T-helper 2 cell treated with Interferon-gamma antibody and Interleukin-4, amounts not matched to agents 5 μg/mL and 100 μg/mL, for 36 hours (primary cell): ENCODE measurements at regions not wholly inside any gene's neighbourhood (a gene's known extent, or its start where the extent isn't known, plus 50 kb on each side); places are given as distances from the start of the nearest gene placed in this dataset.

Experiments
- DNase-seq: peaks from one replicate; pipeline ENCODE4 v3.0.0; 2021; ENCODE audit warnings: low spot score
- H3K27ac Mint-ChIP-seq: one replicate; pipeline ENCODE4 v1.8.0; 2021; ENCODE audit warnings: mild to moderate bottlenecking, mixed read lengths
- H3K27me3 Mint-ChIP-seq: one replicate; pipeline ENCODE4 v1.8.0; 2021; ENCODE audit warnings: low read depth, mixed read lengths
- H3K36me3 Mint-ChIP-seq: one replicate; pipeline ENCODE4 v1.8.0; 2021; ENCODE audit warnings: low read depth, mixed read lengths
- H3K4me1 Mint-ChIP-seq: one replicate; pipeline ENCODE4 v1.8.0; 2021; ENCODE audit warnings: low read depth, mixed read lengths
- H3K4me3 Mint-ChIP-seq: one replicate; pipeline ENCODE4 v1.8.0; 2022; ENCODE audit warnings: mild to moderate bottlenecking, moderate library complexity, mixed read lengths
- H3K9me3 Mint-ChIP-seq: one replicate; pipeline ENCODE4 v1.8.0; 2021; ENCODE audit warnings: mixed read lengths

- Mint-ChIP-seq H3K36me3 (peaks cover 10% of the 10 kb centered on the region), H3K4me3 (no peak overlapping the region)
Observed at GRCh38 chr11:104652996-104653395, 245.3 kb downstream of the CASP12 start.

GRCh38 chr11:104650234-104650633, 248.0 kb downstream of the CASP12 start:
- Mint-ChIP-seq H3K4me3 (no peak overlapping the region), H3K9me3 (peaks cover 15% of the 10 kb centered on the region), H3K27me3 (no peaks in the 10 kb centered on the region), H3K36me3 (peaks cover 4% of the 10 kb centered on the region), H3K27ac (no peak overlapping the region), H3K4me1 (peaks cover 23% of the 10 kb centered on the region)
- DNase-seq, result no peak

More at GRCh38 chr11:104652996-104653395, 245.3 kb downstream of the CASP12 start:
- H3K9me3 Mint-ChIP-seq, result peaks cover 15% of the 10 kb centered on the region
- no peak for DNase-seq
- peaks cover 46% of the 10 kb centered on the region for H3K4me1 Mint-ChIP-seq
- H3K27me3 Mint-ChIP-seq, result no peaks in the 10 kb centered on the region
- H3K27ac Mint-ChIP-seq, result no peak overlapping the region

- no peak for DNase-seq
- H3K36me3 Mint-ChIP-seq, result peaks cover 4% of the 10 kb centered on the region
Observed at GRCh38 chr11:104649002-104649401, 249.3 kb downstream of the CASP12 start.

GRCh38 chr11:104645261-104646222, 252.7 kb downstream of the CASP12 start:
- Mint-ChIP-seq H3K27me3 (peaks cover 1% of the 10 kb centered on the region), H3K27ac (no peak overlapping the region)

More at GRCh38 chr11:104649002-104649401, 249.3 kb downstream of the CASP12 start:
- Mint-ChIP-seq H3K27ac (no peak overlapping the region), H3K27me3 (no peaks in the 10 kb centered on the region), H3K9me3 (peaks cover 15% of the 10 kb centered on the region), H3K4me3 (no peak overlapping the region), H3K4me1 (peaks cover 15% of the 10 kb centered on the region)

GRCh38 chr11:104637662-104638170, 260.5 kb downstream of the CASP12 start:
- peaks cover 8% of the 10 kb centered on the region for H3K9me3 Mint-ChIP-seq
- DNase-seq, result no peak
- H3K27ac Mint-ChIP-seq, result no peak overlapping the region
- H3K27me3 Mint-ChIP-seq, result peaks cover 1% of the 10 kb centered on the region
- H3K36me3 Mint-ChIP-seq, result no peaks in the 10 kb centered on the region
- H3K4me3 Mint-ChIP-seq, result no peak overlapping the region
- peaks cover 6% of the 10 kb centered on the region for H3K4me1 Mint-ChIP-seq

More at GRCh38 chr11:104645261-104646222, 252.7 kb downstream of the CASP12 start:
- Mint-ChIP-seq H3K4me3 (no peak overlapping the region), H3K9me3 (peaks cover 16% of the 10 kb centered on the region), H3K4me1 (peaks cover 9% of the 10 kb centered on the region), H3K36me3 (peaks cover 1% of the 10 kb centered on the region)
- DNase-seq, result no peak

GRCh38 chr11:104633226-104633625, 265.0 kb downstream of the CASP12 start:
- no peaks in the 10 kb centered on the region for H3K9me3 Mint-ChIP-seq
- no peaks in the 10 kb centered on the region for H3K36me3 Mint-ChIP-seq
- DNase-seq, result no peak
- H3K27ac Mint-ChIP-seq, result no peak overlapping the region
- H3K27me3 Mint-ChIP-seq, result no peaks in the 10 kb centered on the region
- peaks cover 3% of the 10 kb centered on the region for H3K4me1 Mint-ChIP-seq
- no peak overlapping the region for H3K4me3 Mint-ChIP-seq

GRCh38 chr11:104630352-104630751, 267.9 kb downstream of the CASP12 start:
- H3K27ac Mint-ChIP-seq, result no peak overlapping the region
- no peak overlapping the region for H3K4me3 Mint-ChIP-seq
- DNase-seq, result no peak
- H3K36me3 Mint-ChIP-seq, result no peaks in the 10 kb centered on the region
- no peaks in the 10 kb centered on the region for H3K4me1 Mint-ChIP-seq
- no peaks in the 10 kb centered on the region for H3K9me3 Mint-ChIP-seq
- H3K27me3 Mint-ChIP-seq, result no peaks in the 10 kb centered on the region

- H3K36me3 Mint-ChIP-seq, result peaks cover 3% of the 10 kb centered on the region
- no peaks in the 10 kb centered on the region for H3K9me3 Mint-ChIP-seq
- H3K4me1 Mint-ChIP-seq, result peaks cover 8% of the 10 kb centered on the region
- no peak overlapping the region for H3K4me3 Mint-ChIP-seq
- no peaks in the 10 kb centered on the region for H3K27me3 Mint-ChIP-seq
- no peak overlapping the region for H3K27ac Mint-ChIP-seq
- DNase-seq, result no peak
Observed at GRCh38 chr11:104625246-104625645, 273.0 kb downstream of the CASP12 start.

- peaks cover 3% of the 10 kb centered on the region for H3K36me3 Mint-ChIP-seq
- no peak overlapping the region for H3K27ac Mint-ChIP-seq
- no peak overlapping the region for H3K4me3 Mint-ChIP-seq
- H3K4me1 Mint-ChIP-seq, result peaks cover 8% of the 10 kb centered on the region
- no peaks in the 10 kb centered on the region for H3K27me3 Mint-ChIP-seq
- H3K9me3 Mint-ChIP-seq, result no peaks in the 10 kb centered on the region
- no peak for DNase-seq
Observed at GRCh38 chr11:104624021-104624420, 274.2 kb downstream of the CASP12 start.

GRCh38 chr11:104623518-104623917, 274.7 kb downstream of the CASP12 start:
- Mint-ChIP-seq H3K36me3 (peaks cover 3% of the 10 kb centered on the region), H3K27me3 (no peaks in the 10 kb centered on the region), H3K9me3 (no peaks in the 10 kb centered on the region), H3K4me1 (peaks cover 8% of the 10 kb centered on the region), H3K4me3 (no peak overlapping the region), H3K27ac (no peak overlapping the region)
- DNase-seq, result no peak

GRCh38 chr11:104620991-104621390, 277.3 kb downstream of the CASP12 start:
- Mint-ChIP-seq H3K4me3 (no peak overlapping the region), H3K27me3 (no peaks in the 10 kb centered on the region), H3K9me3 (peaks cover 16% of the 10 kb centered on the region), H3K4me1 (peaks cover 12% of the 10 kb centered on the region), H3K27ac (no peak overlapping the region), H3K36me3 (peaks cover 15% of the 10 kb centered on the region)
- DNase-seq, result no peak

- H3K36me3 Mint-ChIP-seq, result peaks cover 15% of the 10 kb centered on the region
- no peaks in the 10 kb centered on the region for H3K27me3 Mint-ChIP-seq
- H3K27ac Mint-ChIP-seq, result no peak overlapping the region
- peaks cover 19% of the 10 kb centered on the region for H3K4me1 Mint-ChIP-seq
- H3K4me3 Mint-ChIP-seq, result no peak overlapping the region
- peaks cover 18% of the 10 kb centered on the region for H3K9me3 Mint-ChIP-seq
- DNase-seq, result no peak
Observed at GRCh38 chr11:104619751-104620150, 278.5 kb downstream of the CASP12 start.

- no peaks in the 10 kb centered on the region for H3K27me3 Mint-ChIP-seq
- H3K9me3 Mint-ChIP-seq, result peaks cover 18% of the 10 kb centered on the region
- peaks cover 15% of the 10 kb centered on the region for H3K36me3 Mint-ChIP-seq
- DNase-seq, result no peak
- H3K4me3 Mint-ChIP-seq, result no peak overlapping the region
- H3K4me1 Mint-ChIP-seq, result peaks cover 21% of the 10 kb centered on the region
- no peak overlapping the region for H3K27ac Mint-ChIP-seq
Observed at GRCh38 chr11:104618954-104619353, 279.3 kb downstream of the CASP12 start.

GRCh38 chr11:104614961-104615360, 283.3 kb downstream of the CASP12 start:
- Mint-ChIP-seq H3K4me3 (no peak overlapping the region), H3K27ac (no peak overlapping the region), H3K4me1 (peaks cover 26% of the 10 kb centered on the region), H3K27me3 (no peaks in the 10 kb centered on the region), H3K9me3 (peaks cover 18% of the 10 kb centered on the region), H3K36me3 (peaks cover 12% of the 10 kb centered on the region)
- no peak for DNase-seq
